Astrocyte of the cerebellum (primary cell): ENCODE measurements at regions not wholly inside any gene's neighbourhood (a gene's known extent, or its start where the extent isn't known, plus 50 kb on each side); places are given as distances from the start of the nearest gene placed in this dataset.

Source experiments
- DNase-seq: peaks from one replicate; pipeline ENCODE4 v3.0.0-alpha.2; 2011; ENCODE audit warnings: low read depth
- H3K4me3 ChIP-seq: 2 replicates; pipeline ENCODE4 v1.5.1; 2011; ENCODE audit warnings: mild to moderate bottlenecking, low read depth, low read length, moderate library complexity
- CTCF ChIP-seq: IDR thresholded peaks from 2 replicates; pipeline ENCODE4 v1.5.1; 2012; ENCODE audit warnings: low read length, low read depth, moderate library complexity, mild to moderate bottlenecking; ENCODE audit errors: missing control alignments
- in situ Hi-C: cut with HindIII; loops from 2 replicates; pipeline ENCODE4 v1.10.0; 2017; ENCODE audit warnings: low sequenced_read_pairs

GRCh38 chr2:64296140-64296480 is 151.9 kb upstream of the PELI1 start:
- TF ChIP-seq CTCF, result no peak
- H3K4me3 ChIP-seq, result no peak overlapping the region
- in situ Hi-C loops, result no loop called here
- DNase-seq, result no peak

- DNase-seq, result no peak
- in situ Hi-C loops, result no loop called here
- TF ChIP-seq CTCF, result no peak
- no peak overlapping the region for H3K4me3 ChIP-seq
Observed at GRCh38 chr2:64296695-64297346, 152.6 kb upstream of the PELI1 start.

- no peak overlapping the region for H3K4me3 ChIP-seq
- DNase-seq, result no peak
- in situ Hi-C loops, result no loop called here
Observed at GRCh38 chr2:64298161-64298560, 153.9 kb upstream of the PELI1 start.

GRCh38 chr2:64300066-64300465 is 153.9 kb upstream of the LGALSL start:
- no peak for DNase-seq
- in situ Hi-C loops, result loop anchor here (25.0 kb wide), 1 partner anchor 263 kb away; no protein-coding TSS in a partner anchor
- H3K4me3 ChIP-seq, result no peak overlapping the region
- TF ChIP-seq CTCF, result no peak

More at GRCh38 chr2:64298161-64298560, 153.9 kb upstream of the PELI1 start:
- TF ChIP-seq CTCF, result no peak

GRCh38 chr2:64303250-64303649 is 150.7 kb upstream of the LGALSL start:
- in situ Hi-C loops, result loop anchor here (25.0 kb wide), 1 partner anchor 266 kb away; no protein-coding TSS in a partner anchor
- no peak for TF ChIP-seq CTCF
- H3K4me3 ChIP-seq, result no peak overlapping the region
- DNase-seq, result no peak

GRCh38 chr2:64307421-64307820 is 146.5 kb upstream of the LGALSL start:
- no peak overlapping the region for H3K4me3 ChIP-seq
- no peak for DNase-seq
- in situ Hi-C loops, result loop anchor here (25.0 kb wide), 1 partner anchor 270 kb away; no protein-coding TSS in a partner anchor
- no peak for TF ChIP-seq CTCF
